Activated CD8-positive, alpha-beta memory T cell treated with anti-CD3 and anti-CD28 coated beads, Interleukin-2, amount 10 ng/mL, durations not matched to agents 7 days and 5 days (primary cell): ENCODE measurements at regions not wholly inside any gene's neighbourhood (a gene's known extent, or its start where the extent isn't known, plus 50 kb on each side); places are given as distances from the start of the nearest gene placed in this dataset.
"Not testable (repeated sequence)": the region's sequence is repeated elsewhere in the genome, so short reads cannot be mapped to it uniquely, and the experiment has no call there.

Source experiments
- ATAC-seq: fragments of 150-1000 bp; cut with Tn5 transposase; one replicate; pipeline ENCODE4 v1.10.0; 2021; ENCODE audit warnings: moderate library complexity
- CTCF ChIA-PET: fragments of 350-600 bp; sonication (Branson Sonifier 250); formaldehyde crosslinking; loops from one replicate; lab custom pipeline; 2021; ENCODE audit warnings: antibody characterized with exemption; lab: Charles Lee
- DNase-seq: peaks from one replicate; pipeline ENCODE4 v3.0.0-alpha.2; 2020
- H3K27ac Mint-ChIP-seq: one replicate; pipeline ENCODE4 v1.8.0; 2021; ENCODE audit warnings: mild to moderate bottlenecking, mixed read lengths
- H3K27me3 Mint-ChIP-seq: one replicate; pipeline ENCODE4 v1.8.0; 2021; ENCODE audit warnings: mixed read lengths
- H3K36me3 Mint-ChIP-seq: one replicate; pipeline ENCODE4 v1.8.0; 2021; ENCODE audit warnings: mild to moderate bottlenecking, mixed read lengths
- H3K4me1 Mint-ChIP-seq: one replicate; pipeline ENCODE4 v1.8.0; 2021; ENCODE audit warnings: mixed read lengths
- H3K4me3 Mint-ChIP-seq: one replicate; pipeline ENCODE4 v1.8.0; 2021; ENCODE audit warnings: mild to moderate bottlenecking, moderate library complexity, mixed read lengths
- H3K9me3 Mint-ChIP-seq: one replicate; pipeline ENCODE4 v1.8.0; 2022; ENCODE audit warnings: low read depth, mixed read lengths

DNA sequence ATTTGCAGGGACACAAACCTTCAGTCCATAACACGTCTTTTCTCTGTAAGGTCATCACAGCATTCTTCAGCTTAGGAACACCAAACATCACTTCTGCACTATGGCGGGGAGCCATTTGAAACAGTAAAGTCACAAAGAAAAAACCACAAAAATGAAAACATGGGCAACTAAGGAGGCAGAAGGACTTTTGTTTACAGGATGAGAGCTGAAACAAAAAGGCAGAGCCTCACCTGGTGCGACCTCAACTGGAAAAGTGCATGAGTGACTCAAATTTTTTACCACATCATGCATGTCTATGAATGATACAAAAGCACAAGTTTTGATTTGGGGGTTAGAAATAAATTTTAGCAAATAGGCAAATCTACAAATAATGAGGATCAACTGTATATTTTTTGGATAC is 68.2 kb upstream of the TNFAIP3 start:
- Mint-ChIP-seq H3K4me1 (peaks cover 62% of the 10 kb centered on the region), H3K4me3 (no peak overlapping the region), H3K27me3 (no peaks in the 10 kb centered on the region), H3K36me3 (peaks cover 4% of the 10 kb centered on the region), H3K9me3 (no peaks in the 10 kb centered on the region), H3K27ac (peak overlapping the region; percentile 36)
- no peak for ATAC-seq
- DNase-seq: no peak
- CTCF ChIA-PET: interaction anchor here (0.6 to 10.6 kb wide), 27 partner anchors 10 to 177 kb away, joined by 3 to 195 read pairs (median 5); partner anchors contain the start of gene TNFAIP3

DNA sequence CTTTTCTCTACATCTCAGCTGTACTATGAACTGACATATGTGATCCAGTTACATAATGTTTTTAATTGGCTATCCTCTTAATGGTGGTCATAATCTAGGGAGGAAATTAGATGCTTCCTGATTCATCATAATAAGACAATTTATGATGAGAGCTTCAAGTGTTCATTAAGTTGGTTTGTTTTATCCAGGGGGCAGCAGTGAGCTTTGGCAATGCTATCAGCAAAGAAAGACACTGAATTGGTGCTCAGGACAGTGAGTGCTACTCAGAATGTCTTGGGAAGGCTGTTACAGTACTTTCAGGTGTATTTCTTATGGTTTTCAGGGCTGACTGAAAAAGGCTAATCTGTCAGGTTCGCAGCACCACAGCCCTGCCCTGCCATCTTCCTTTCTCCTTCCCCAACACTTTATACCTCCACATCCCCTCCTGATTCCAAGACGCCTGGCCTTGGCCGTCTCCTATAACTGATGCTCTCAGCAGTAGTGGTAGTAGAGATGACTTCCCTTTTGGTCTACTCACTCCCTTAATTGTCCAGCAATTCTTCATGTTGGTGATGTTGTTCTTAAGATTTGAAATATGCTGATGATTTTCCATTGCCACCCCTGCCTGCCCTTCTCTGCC is 67.0 kb upstream of the TNFAIP3 start:
- ATAC-seq: peak; percentile 90
- Mint-ChIP-seq H3K36me3 (peaks cover 6% of the 10 kb centered on the region), H3K4me3 (no peak overlapping the region), H3K27me3 (no peaks in the 10 kb centered on the region), H3K9me3 (no peaks in the 10 kb centered on the region), H3K4me1 (peaks cover 55% of the 10 kb centered on the region), H3K27ac (peak overlapping the region; percentile 62)
- CTCF ChIA-PET: interaction anchor here (0.8 to 10.6 kb wide), 34 partner anchors 8 to 205 kb away, joined by 3 to 195 read pairs (median 4); partner anchors contain the start of gene TNFAIP3
- DNase-seq: peak; percentile 77

DNA sequence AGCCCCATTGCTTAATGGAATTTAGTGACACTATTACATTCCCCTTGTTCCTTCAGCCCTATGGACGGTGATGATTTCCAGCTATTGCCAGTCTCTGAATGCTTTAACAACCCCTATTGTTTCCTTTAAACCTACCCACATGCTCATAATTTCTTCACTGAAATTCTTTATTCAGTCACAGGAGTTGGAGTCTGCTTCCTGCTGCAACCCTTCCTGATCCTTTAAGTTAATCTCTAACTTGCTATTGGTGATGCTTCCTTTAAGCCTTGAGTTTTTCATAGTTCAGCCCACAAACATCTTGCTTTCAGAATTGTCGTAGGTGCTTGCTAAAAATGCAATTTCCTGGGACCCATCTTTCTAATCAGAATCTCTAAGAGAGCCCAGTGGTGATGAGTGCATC is 66.3 kb upstream of the TNFAIP3 start:
- ATAC-seq (no peak), DNase-seq (no peak)
- Mint-ChIP-seq H3K9me3 (no peaks in the 10 kb centered on the region), H3K27me3 (no peaks in the 10 kb centered on the region), H3K4me3 (no peak overlapping the region), H3K4me1 (peaks cover 48% of the 10 kb centered on the region), H3K36me3 (peaks cover 6% of the 10 kb centered on the region), H3K27ac (peak overlapping the region; percentile 62)
- CTCF ChIA-PET: interaction anchor here (0.6 to 10.6 kb wide), 10 partner anchors 11 to 181 kb away, joined by 3 to 195 read pairs (median 12); partner anchors contain the start of gene TNFAIP3

GRCh38 chr6:137801352-137802114 is 65.5 kb upstream of the TNFAIP3 start:
- Mint-ChIP-seq H3K36me3 (peaks cover 6% of the 10 kb centered on the region), H3K27ac (no peak overlapping the region), H3K9me3 (no peaks in the 10 kb centered on the region), H3K4me3 (no peak overlapping the region), H3K27me3 (no peaks in the 10 kb centered on the region), H3K4me1 (peaks cover 46% of the 10 kb centered on the region)
- ATAC-seq (no peak), DNase-seq (no peak)
- CTCF ChIA-PET: interaction anchor here (1.6 to 10.6 kb wide), 3 partner anchors 10 to 66 kb away, joined by 4 to 195 read pairs (median 32); partner anchors contain the start of gene TNFAIP3

DNA sequence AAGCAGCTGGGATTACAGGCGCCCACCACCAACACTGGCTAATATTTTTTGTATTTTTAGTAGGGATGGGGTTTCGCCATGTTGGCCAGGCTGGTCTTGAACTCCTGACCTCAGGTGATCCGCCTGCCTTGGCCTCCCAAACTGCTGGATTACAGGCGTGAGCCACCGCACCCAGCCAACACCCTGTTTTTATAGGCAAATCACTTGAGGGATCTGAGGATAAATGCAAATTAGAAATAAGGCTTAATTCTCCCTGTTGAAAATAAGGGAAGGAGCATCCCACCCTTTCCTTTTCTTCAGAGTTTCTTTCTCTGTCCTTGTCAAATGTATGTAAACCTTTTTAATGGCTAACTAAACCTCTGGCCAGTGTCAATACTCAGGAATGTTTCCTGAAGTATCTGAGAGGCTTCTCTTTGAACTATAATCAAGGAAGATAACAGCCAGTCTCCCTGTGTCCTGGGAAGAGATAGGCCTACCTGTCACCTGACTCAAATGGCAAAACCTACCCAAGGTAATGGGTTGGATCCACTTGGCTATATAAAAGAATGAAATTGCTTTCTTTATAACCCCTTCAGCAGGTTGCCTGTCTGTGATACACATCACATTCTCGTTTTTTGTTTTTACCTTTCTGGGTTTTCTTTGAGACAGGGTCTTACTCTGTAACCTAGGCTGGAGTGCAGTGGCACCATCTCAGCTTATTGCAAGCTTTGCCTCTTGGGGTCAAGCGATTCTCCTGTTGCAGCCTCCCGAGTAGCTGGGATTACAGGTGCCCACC is 64.5 kb upstream of the TNFAIP3 start:
- ATAC-seq (no peak), DNase-seq (no peak)
- Mint-ChIP-seq H3K36me3 (peaks cover 9% of the 10 kb centered on the region), H3K27ac (no peak overlapping the region), H3K4me1 (peaks cover 47% of the 10 kb centered on the region), H3K27me3 (no peaks in the 10 kb centered on the region), H3K9me3 (peaks cover 5% of the 10 kb centered on the region), H3K4me3 (no peak overlapping the region)
- CTCF ChIA-PET: interaction anchor here (1.2 to 10.6 kb wide), 5 partner anchors 9 to 94 kb away, joined by 4 to 195 read pairs (median 8); partner anchors contain the start of gene TNFAIP3

- H3K4me1 Mint-ChIP-seq: peaks cover 38% of the 10 kb centered on the region
- H3K27me3 Mint-ChIP-seq: no peaks in the 10 kb centered on the region
- CTCF ChIA-PET: interaction anchor here (0.9 kb wide), 1 partner anchor 66 kb away, joined by 3 read pairs; no protein-coding TSS in a partner anchor
- H3K9me3 Mint-ChIP-seq: peaks cover 5% of the 10 kb centered on the region
- no peak for ATAC-seq
- peaks cover 9% of the 10 kb centered on the region for H3K36me3 Mint-ChIP-seq
- DNase-seq: no peak
- no peak overlapping the region for H3K27ac Mint-ChIP-seq
- no peak overlapping the region for H3K4me3 Mint-ChIP-seq
Observed at GRCh38 chr6:137804637-137805036, 62.4 kb upstream of the TNFAIP3 start.

- Mint-ChIP-seq H3K36me3 (peaks cover 9% of the 10 kb centered on the region), H3K27ac (no peak overlapping the region), H3K4me1 (peaks cover 33% of the 10 kb centered on the region), H3K27me3 (no peaks in the 10 kb centered on the region), H3K9me3 (peaks cover 5% of the 10 kb centered on the region), H3K4me3 (no peak overlapping the region)
- DNase-seq (no peak), ATAC-seq (no peak)
- CTCF ChIA-PET: no interaction called here
Observed at GRCh38 chr6:137805622-137806021, 61.4 kb upstream of the TNFAIP3 start.

- ATAC-seq: no peak
Observed at GRCh38 chr6:137806914-137807682, 60.0 kb upstream of the TNFAIP3 start.

DNA sequence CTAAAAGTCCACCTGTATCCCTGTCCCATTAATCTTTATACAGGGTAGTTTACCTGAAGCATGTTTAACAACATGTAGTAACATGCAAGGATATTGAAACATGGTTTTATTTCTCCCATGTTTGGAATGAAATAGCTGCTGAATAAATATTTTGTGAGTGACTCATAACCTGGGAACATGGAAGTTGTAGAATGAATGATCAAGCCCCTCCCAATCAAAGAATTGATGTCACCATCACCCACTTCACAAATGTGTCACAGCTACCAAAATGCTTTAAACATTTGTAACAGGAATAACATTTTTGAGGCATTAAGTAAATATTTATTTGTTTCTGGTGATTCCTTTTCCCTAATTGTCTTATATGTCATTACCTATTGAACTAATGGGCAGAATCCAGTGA is 58.9 kb upstream of the TNFAIP3 start:
- Mint-ChIP-seq H3K4me3 (no peak overlapping the region), H3K36me3 (peaks cover 11% of the 10 kb centered on the region), H3K4me1 (peaks cover 39% of the 10 kb centered on the region), H3K27me3 (no peaks in the 10 kb centered on the region), H3K9me3 (peaks cover 5% of the 10 kb centered on the region), H3K27ac (no peak overlapping the region)
- ATAC-seq (no peak), DNase-seq (no peak)
- CTCF ChIA-PET: interaction anchor here (0.6 to 2.1 kb wide), 3 partner anchors 9 to 100 kb away, joined by 3 to 7 read pairs (median 3); no protein-coding TSS in a partner anchor

More at GRCh38 chr6:137806914-137807682, 60.0 kb upstream of the TNFAIP3 start:
- H3K36me3 Mint-ChIP-seq: peaks cover 11% of the 10 kb centered on the region
- no peaks in the 10 kb centered on the region for H3K27me3 Mint-ChIP-seq
- no peak for DNase-seq
- CTCF ChIA-PET: interaction anchor here (1.1 kb wide), 1 partner anchor 201 kb away, joined by 3 read pairs; no protein-coding TSS in a partner anchor
- no peak overlapping the region for H3K4me3 Mint-ChIP-seq
- H3K27ac Mint-ChIP-seq: no peak overlapping the region
- peaks cover 37% of the 10 kb centered on the region for H3K4me1 Mint-ChIP-seq
- peaks cover 5% of the 10 kb centered on the region for H3K9me3 Mint-ChIP-seq

- CTCF ChIA-PET: interaction anchor here (0.9 to 3.6 kb wide), 5 partner anchors 10 to 130 kb away, joined by 3 to 25 read pairs (median 7); partner anchors contain the start of gene TNFAIP3
- Mint-ChIP-seq H3K4me3 (no peak overlapping the region), H3K4me1 (peaks cover 39% of the 10 kb centered on the region), H3K36me3 (peaks cover 7% of the 10 kb centered on the region), H3K27ac (no peak overlapping the region), H3K9me3 (peaks cover 5% of the 10 kb centered on the region), H3K27me3 (no peaks in the 10 kb centered on the region)
- no peak for ATAC-seq
- no peak for DNase-seq
Observed at GRCh38 chr6:137808836-137809315, 58.2 kb upstream of the TNFAIP3 start.

- not testable (repeated sequence) for H3K9me3 Mint-ChIP-seq, H3K36me3 Mint-ChIP-seq, DNase-seq, H3K4me3 Mint-ChIP-seq, ATAC-seq, H3K27me3 Mint-ChIP-seq
- peaks cover 34% of the 10 kb centered on the region for H3K4me1 Mint-ChIP-seq
- CTCF ChIA-PET: interaction anchor here (0.7 to 4.3 kb wide), 9 partner anchors 10 to 129 kb away, joined by 3 to 32 read pairs (median 5); partner anchors contain the start of gene TNFAIP3
- H3K27ac Mint-ChIP-seq: peak overlapping the region; percentile 30
Observed at GRCh38 chr6:137809895-137810553, 57.0 kb upstream of the TNFAIP3 start.
